ENCODE measurements at regions not wholly inside any gene's neighbourhood (a gene's known extent, or its start where the extent isn't known, plus 50 kb on each side); places are given as distances from the start of the nearest gene placed in this dataset.

- Histone ChIP-seq H3K27ac (no peak overlapping the region), H3K36me3 (replicated peaks) (no peaks in the 10 kb centered on the region), H3K27me3 (replicated peaks) (no peaks in the 10 kb centered on the region), H3K4me3 (ENCODE audit: low read depth, low read length) (no peak overlapping the region)
- no peak for TF ChIP-seq CTCF (IDR thresholded peaks at IDR 0.05; ENCODE audit: low read depth, low read length, missing control alignments)
- no peak for DNase-seq
- in situ Hi-C loops (cut with HindIII; ENCODE audit: low pct_ligation_motif_present, low sequenced_read_pairs), result no loop called here
Observed at GRCh38 chr11:92643827-92644226, 325.6 kb upstream of the MTNR1B start.

- Histone ChIP-seq H3K27ac (no peak overlapping the region), H3K4me3 (ENCODE audit: low read depth, low read length) (no peak overlapping the region), H3K36me3 (replicated peaks) (no peaks in the 10 kb centered on the region), H3K27me3 (replicated peaks) (no peaks in the 10 kb centered on the region)
- no peak for TF ChIP-seq CTCF (IDR thresholded peaks at IDR 0.05; ENCODE audit: low read depth, low read length, missing control alignments)
- DNase-seq, result no peak
- in situ Hi-C loops (cut with HindIII; ENCODE audit: low pct_ligation_motif_present, low sequenced_read_pairs), result no loop called here
Observed at GRCh38 chr11:92644595-92645445, 324.6 kb upstream of the MTNR1B start.

GRCh38 chr11:92651159-92651558, 318.3 kb upstream of the MTNR1B start:
- H3K27me3 ChIP-seq (replicated peaks), result no peaks in the 10 kb centered on the region
- no peak overlapping the region for H3K27ac ChIP-seq
- in situ Hi-C loops (cut with HindIII; ENCODE audit: low pct_ligation_motif_present, low sequenced_read_pairs), result no loop called here
- H3K4me3 ChIP-seq (ENCODE audit: low read depth, low read length), result no peak overlapping the region
- DNase-seq, result no peak
- no peak for TF ChIP-seq CTCF (IDR thresholded peaks at IDR 0.05; ENCODE audit: low read depth, low read length, missing control alignments)
- H3K36me3 ChIP-seq (replicated peaks), result no peaks in the 10 kb centered on the region

- DNase-seq, result no peak
- Histone ChIP-seq H3K36me3 (replicated peaks) (no peaks in the 10 kb centered on the region), H3K4me3 (ENCODE audit: low read depth, low read length) (no peak overlapping the region), H3K27ac (no peak overlapping the region), H3K27me3 (replicated peaks) (no peaks in the 10 kb centered on the region)
- no peak for TF ChIP-seq CTCF (IDR thresholded peaks at IDR 0.05; ENCODE audit: low read depth, low read length, missing control alignments)
- in situ Hi-C loops (cut with HindIII; ENCODE audit: low pct_ligation_motif_present, low sequenced_read_pairs), result no loop called here
Observed at GRCh38 chr11:92653454-92653853, 316.0 kb upstream of the MTNR1B start.

- Histone ChIP-seq H3K27me3 (replicated peaks) (no peaks in the 10 kb centered on the region), H3K36me3 (replicated peaks) (no peaks in the 10 kb centered on the region), H3K27ac (no peak overlapping the region), H3K4me3 (ENCODE audit: low read depth, low read length) (no peak overlapping the region)
- DNase-seq, result no peak
- TF ChIP-seq CTCF (IDR thresholded peaks at IDR 0.05; ENCODE audit: low read depth, low read length, missing control alignments), result no peak
- in situ Hi-C loops (cut with HindIII; ENCODE audit: low pct_ligation_motif_present, low sequenced_read_pairs), result no loop called here
Observed at GRCh38 chr11:92656783-92657182, 312.7 kb upstream of the MTNR1B start.

DNA sequence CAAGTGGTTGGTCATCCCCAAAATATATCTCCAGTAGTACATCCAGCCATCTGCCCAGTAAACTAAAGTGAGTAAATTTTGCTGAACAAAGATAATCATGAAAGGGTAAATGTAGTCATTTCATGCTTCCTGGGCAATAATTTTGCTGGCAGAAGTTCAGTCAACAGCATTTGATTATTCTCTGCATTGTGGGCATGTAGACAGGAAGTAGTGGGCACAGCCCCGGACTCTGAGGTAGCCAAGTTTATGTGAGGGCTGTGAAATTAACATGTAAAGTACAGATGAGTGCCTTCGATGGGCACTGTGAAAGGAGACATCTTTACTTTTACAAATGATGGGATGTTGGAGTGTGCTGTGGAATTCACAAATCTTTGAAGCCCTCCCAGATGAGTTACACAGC, 312.2 kb upstream of the MTNR1B start:
- in situ Hi-C loops (cut with HindIII; ENCODE audit: low pct_ligation_motif_present, low sequenced_read_pairs), result no loop called here
- Histone ChIP-seq H3K27ac (no peak overlapping the region), H3K36me3 (replicated peaks) (no peaks in the 10 kb centered on the region), H3K27me3 (replicated peaks) (no peaks in the 10 kb centered on the region), H3K4me3 (ENCODE audit: low read depth, low read length) (no peak overlapping the region)
- no peak for TF ChIP-seq CTCF (IDR thresholded peaks at IDR 0.05; ENCODE audit: low read depth, low read length, missing control alignments)
- no peak for DNase-seq

Data from brain microvascular endothelial cell (primary cell).